ENCODE measurements at regions not wholly inside any gene's neighbourhood (a gene's known extent, or its start where the extent isn't known, plus 50 kb on each side); places are given as distances from the start of the nearest gene placed in this dataset.
"Not testable (repeated sequence)": the region's sequence is repeated elsewhere in the genome, so short reads cannot be mapped to it uniquely, and the experiment has no call there.

DNA sequence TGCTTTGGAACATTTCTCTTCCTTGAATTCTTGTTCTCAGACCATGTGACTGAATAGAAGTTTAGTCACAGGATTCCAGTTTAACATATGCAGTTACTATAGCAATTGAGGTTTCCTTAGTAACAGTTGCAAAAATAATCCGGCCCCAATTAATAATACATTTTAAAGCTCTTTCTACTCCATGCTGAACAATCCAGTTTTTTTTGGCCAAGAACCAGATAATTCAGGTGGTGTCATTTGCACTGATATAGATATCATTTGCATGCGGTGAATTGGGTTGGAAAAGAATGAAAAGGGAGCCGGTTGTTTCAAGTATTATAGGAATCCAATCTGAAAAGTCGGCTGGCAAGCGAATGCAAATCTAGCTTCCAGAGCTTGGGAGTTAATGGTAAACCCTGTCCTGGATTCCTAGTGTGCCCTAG lies 3073.1 kb downstream of the RPIA start:
- not testable (repeated sequence) for TF ChIP-seq CTCF (conservative IDR thresholded peaks at IDR 0.05; ENCODE audit: low read depth, low read length); MAZ (IDR thresholded peaks at IDR 0.05; ENCODE audit: borderline replicate concordance, low read depth, low read length)
- TF ChIP-seq, protein P1, sequence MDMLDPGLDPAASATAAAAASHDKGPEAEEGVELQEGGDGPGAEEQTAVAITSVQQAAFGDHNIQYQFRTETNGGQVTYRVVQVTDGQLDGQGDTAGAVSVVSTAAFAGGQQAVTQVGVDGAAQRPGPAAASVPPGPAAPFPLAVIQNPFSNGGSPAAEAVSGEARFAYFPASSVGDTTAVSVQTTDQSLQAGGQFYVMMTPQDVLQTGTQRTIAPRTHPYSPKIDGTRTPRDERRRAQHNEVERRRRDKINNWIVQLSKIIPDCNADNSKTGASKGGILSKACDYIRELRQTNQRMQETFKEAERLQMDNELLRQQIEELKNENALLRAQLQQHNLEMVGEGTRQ (IDR thresholded peaks at IDR 0.05; ENCODE audit: low read depth, low read length): not testable (repeated sequence)

All from IMR-90 (cell line).